HG03442 (cell line): ENCODE measurements at regions not wholly inside any gene's neighbourhood (a gene's known extent, or its start where the extent isn't known, plus 50 kb on each side); places are given as distances from the start of the nearest gene placed in this dataset.

Experiments
- ATAC-seq: cut with Tn5 transposase; IDR thresholded peaks from one replicate; pipeline ENCODE4 v1.9.1; 2021; ENCODE audit warnings: mild to moderate bottlenecking, moderate library complexity; ENCODE audit not compliant: unreplicated experiment

- no peak for ATAC-seq
Observed at GRCh38 chr2:146950361-146950760, 894.5 kb upstream of the ACVR2A start.

GRCh38 chr2:146949400-146949799, 895.4 kb upstream of the ACVR2A start:
- ATAC-seq = no peak

- ATAC-seq = no peak
Observed at GRCh38 chr2:146944601-146945000, 900.2 kb upstream of the ACVR2A start.

- no peak for ATAC-seq
Observed at GRCh38 chr2:146939991-146940685, 904.7 kb upstream of the ACVR2A start.

GRCh38 chr2:146934921-146935320, 909.9 kb upstream of the ACVR2A start:
- no peak for ATAC-seq

GRCh38 chr2:146931109-146931508, 913.7 kb upstream of the ACVR2A start:
- ATAC-seq = peak; percentile 83

GRCh38 chr2:146927080-146927711, 917.6 kb upstream of the ACVR2A start:
- ATAC-seq = peak; percentile 61

DNA sequence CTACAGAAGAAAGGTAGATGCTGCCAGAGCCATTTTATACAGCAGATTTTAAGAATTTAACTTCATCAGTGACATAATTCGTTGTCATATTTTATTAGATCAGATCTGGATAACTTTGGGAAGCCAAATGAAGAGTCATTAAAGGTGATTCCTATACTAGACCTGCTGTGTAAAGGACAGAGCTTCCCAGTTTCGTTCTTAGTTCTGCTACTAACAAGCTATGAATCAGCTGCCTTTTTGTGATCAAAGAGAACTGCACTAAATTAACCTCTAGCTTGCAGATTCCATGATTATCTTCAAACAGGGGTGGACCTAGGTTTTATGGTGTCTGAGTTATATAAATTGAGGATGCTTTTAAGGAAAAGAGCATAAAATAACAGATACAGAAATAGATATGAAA, 926.5 kb upstream of the ACVR2A start:
- no peak for ATAC-seq

DNA sequence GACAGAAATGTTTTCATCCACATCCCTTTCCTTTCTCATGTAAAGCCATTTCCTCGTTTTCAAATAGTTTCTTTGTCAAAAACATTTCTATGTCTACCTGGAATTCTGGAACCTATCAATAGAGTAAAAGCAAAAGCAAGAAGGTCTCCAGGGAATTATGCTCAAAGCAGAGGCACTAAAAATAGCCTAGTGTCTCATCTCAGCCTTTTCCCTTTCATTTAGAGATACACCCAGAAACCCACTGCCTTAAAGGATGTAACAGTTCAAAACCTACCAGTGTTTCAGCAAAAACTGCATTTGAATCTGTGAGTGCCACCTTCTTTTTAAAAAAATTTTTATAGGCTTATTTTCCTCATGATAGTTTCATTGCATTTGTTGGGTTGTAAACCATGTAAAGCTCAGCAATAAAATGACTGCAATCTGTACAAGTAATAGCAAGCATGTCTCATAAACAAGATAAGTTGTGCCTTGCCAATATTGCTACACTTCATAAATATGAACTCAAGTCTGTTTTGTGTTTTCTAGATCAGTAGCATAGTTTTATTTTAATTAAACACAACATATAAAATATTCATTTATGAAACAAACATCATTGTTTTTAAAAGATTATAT, 927.3 kb upstream of the ACVR2A start:
- ATAC-seq = no peak

GRCh38 chr2:146916914-146917313, 927.9 kb upstream of the ACVR2A start:
- ATAC-seq = no peak

GRCh38 chr2:146913476-146913875, 931.4 kb upstream of the ACVR2A start:
- no peak for ATAC-seq

GRCh38 chr2:146912536-146912935, 932.3 kb upstream of the ACVR2A start:
- no peak for ATAC-seq

DNA sequence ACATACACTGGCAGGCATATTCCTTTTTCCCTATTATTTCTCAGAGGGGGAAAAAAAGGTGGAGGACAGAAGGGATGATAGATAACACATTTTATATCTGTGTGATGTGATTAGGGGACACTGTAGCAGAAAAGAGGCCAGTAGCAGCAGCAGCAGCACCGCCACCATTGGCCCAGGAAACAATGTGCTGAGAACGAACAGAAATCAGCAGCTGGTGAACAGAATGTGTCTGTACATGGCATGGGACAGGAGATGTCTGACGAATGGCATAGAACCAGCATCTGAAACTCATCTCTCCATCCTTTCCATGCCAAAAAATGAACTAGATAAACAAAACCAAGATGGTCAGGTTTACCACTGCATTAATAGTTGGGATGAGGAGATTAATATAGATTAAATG, 936.1 kb upstream of the ACVR2A start:
- ATAC-seq = no peak

DNA sequence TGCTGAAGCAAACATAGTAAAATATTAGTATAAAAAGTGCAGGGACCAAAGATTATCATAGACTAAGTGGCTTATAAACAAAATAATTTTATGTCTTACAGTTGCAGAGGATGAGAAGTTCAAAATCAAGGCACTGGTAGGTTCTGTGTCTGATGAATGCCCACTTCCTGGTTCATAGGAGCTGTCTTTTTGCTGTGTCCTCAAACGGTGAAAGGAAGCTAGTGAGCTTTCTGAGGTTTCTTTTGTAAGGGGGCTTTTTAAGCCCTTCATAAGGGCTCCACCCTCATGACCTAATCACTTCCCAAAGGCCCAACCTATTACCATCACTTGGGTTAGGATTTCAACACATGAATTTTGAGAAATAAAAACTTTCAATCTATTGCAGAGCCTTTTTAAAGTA, 946.7 kb upstream of the ACVR2A start:
- no peak for ATAC-seq

GRCh38 chr2:146894514-146894913, 950.3 kb upstream of the ACVR2A start:
- no peak for ATAC-seq

- ATAC-seq = no peak
Observed at GRCh38 chr2:146893500-146894041, 951.3 kb upstream of the ACVR2A start.

DNA sequence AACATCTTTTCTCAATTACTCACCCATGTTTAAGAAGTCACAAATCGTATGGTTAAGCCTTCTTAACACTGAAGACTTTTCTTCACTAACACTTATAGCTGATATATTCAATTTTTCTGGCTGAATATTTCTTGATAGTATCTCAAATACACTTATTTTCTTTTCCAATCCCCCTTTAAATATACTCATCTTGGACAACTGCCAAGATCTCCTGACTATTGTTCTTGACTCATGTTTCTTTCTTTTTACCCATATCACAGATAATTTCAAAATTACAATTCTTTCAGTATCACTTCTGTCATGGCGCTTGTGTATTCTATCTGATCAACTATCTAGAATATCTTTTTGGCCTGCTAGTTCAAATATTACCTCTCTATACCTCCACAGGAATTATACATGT, 954.3 kb upstream of the ACVR2A start:
- ATAC-seq = no peak

GRCh38 chr2:146879882-146880281, 964.9 kb upstream of the ACVR2A start:
- ATAC-seq = no peak

- ATAC-seq = no peak
Observed at GRCh38 chr2:146874260-146874658, 970.6 kb upstream of the ACVR2A start.

GRCh38 chr2:146873646-146874259, 971.1 kb upstream of the ACVR2A start:
- ATAC-seq = no peak

- ATAC-seq = no peak
Observed at GRCh38 chr2:146873056-146873455, 971.8 kb upstream of the ACVR2A start.

- ATAC-seq = no peak
Observed at GRCh38 chr2:146870691-146871090, 974.1 kb upstream of the ACVR2A start.
